GM19452 (cell line): ENCODE measurements at regions not wholly inside any gene's neighbourhood (a gene's known extent, or its start where the extent isn't known, plus 50 kb on each side); places are given as distances from the start of the nearest gene placed in this dataset.
"Not testable (repeated sequence)": the region's sequence is repeated elsewhere in the genome, so short reads cannot be mapped to it uniquely, and the experiment has no call there.

Experiments
- ATAC-seq: cut with Tn5 transposase; IDR thresholded peaks from one replicate; pipeline ENCODE4 v1.9.1; 2021; ENCODE audit not compliant: unreplicated experiment

DNA sequence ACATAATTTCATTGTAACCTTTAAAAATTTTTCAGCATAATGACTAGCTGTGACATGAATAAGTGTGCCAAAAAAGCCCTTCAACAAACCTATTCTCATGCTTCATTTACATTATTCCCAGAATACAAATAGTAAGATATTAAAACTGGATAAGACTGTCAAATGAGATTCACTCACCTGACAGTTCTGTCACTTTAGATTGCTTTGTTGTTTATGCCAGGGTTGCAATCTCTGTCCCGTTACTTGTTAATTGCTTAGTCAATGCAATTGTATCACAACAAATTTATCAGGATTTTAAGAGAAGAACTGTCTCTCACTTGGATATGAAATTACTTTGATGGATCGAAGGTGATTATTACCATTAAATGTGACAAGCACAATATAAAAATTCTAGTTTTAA lies 616.0 kb upstream of the IGFBP7 start:
- ATAC-seq: no peak

DNA sequence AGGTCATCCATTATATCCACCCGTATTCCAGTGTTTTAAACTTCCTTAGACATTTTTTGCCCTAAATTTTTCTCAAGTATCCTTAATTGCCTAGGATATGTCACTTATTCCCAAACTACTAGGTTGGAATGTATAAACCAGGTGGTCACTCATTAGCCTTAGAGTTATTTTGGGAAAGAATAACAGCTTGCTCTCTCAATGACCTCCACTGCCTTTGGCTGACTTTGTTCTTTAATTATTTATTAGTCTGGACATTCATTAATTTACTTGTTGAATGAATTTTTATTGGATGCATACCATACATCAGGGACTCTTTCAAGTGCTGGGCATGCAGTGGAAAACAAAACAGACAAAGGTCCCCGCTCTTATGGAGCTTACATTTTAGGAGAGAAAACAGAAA lies 609.3 kb upstream of the IGFBP7 start:
- no peak for ATAC-seq

- ATAC-seq: not testable (repeated sequence)
These were observed 604.1 kb upstream of the IGFBP7 start for GRCh38 chr4:57714313-57714712.

DNA sequence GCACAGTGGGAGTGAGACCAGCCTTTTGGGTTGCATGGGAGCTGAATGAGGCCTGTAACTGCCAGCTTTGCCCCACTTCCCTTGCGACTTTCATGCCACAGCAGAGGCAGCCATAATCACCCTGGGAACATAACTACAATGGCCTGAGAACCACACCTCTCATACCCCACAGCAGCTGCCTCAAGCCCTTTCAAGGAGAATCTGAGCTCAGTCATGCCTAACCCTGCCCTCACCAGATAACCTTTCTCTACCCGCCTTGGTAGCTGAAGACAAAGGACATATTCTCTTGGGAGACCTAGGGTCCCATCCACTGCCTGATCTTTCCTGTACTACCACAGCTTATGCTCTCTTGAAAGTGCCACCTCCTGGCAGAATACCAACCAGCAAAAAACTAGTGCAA lies 599.9 kb upstream of the IGFBP7 start:
- ATAC-seq: no peak

DNA sequence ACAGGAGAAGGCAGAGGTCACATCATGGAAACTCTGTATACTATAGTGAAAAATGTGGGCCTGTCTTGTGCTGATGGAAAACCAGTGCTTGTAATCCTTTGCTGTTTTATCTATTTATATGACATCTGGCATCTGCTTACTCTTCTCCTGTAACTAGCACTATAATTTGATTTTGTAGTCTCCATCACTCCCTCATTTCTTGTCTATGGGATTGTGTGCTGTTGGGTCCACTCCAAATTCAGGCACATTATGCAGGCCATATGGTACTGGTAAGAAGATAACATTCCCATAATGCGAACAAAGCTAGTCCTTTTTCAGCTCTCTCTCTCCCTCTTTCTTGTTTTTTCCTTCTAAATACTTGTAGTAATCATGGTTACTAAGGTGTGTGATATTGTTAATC lies 581.2 kb upstream of the IGFBP7 start:
- no peak for ATAC-seq

DNA sequence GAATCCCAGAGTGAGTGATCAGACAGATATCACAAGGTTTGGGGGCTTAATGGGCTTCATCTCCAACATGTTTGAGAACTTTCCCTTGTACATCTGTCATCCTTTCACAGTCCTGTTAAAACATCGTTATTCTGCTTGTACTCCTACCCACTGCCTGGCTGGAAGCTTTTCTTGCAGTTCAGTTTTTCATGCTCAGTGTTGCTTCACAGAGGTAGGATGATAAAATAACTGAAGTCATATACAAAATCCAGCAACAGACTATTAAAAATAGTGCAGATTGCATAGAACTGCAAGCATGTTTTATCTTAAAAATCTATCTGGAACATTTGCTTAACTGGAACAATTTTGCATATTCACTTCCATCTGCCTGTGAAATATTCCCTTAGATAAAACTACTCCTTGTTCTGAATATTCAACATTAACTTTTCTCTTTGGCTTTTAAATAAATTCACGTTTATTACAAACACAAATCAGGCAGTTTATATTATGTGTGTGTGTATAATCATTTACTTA lies 579.6 kb upstream of the IGFBP7 start:
- no peak for ATAC-seq

GRCh38 chr4:57682275-57682674 lies 572.1 kb upstream of the IGFBP7 start:
- no peak for ATAC-seq

- no peak for ATAC-seq
These were observed 569.8 kb upstream of the IGFBP7 start for GRCh38 chr4:57679969-57680368.

- ATAC-seq: no peak
These were observed 566.2 kb upstream of the IGFBP7 start for GRCh38 chr4:57676394-57676793.

GRCh38 chr4:57672846-57673433 lies 562.8 kb upstream of the IGFBP7 start:
- no peak for ATAC-seq

DNA sequence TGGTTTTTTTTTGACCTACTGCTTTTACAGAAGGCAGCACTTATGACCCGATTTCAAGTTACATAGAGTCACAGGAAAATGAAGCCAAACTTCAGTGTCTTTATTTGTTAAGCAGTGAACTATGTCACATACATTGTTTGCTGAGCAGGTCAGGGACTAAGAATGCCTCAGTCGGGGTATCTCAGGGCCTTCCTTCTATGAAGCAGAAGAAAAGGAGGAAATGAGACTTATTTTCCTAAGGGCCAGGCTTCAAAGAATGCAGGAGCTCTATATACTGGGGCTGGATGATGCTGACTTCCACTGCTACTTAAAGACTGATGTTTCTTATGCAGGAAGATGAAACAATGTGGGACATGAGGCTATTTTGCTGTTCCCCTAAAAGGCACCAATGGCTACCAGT lies 558.4 kb upstream of the IGFBP7 start:
- ATAC-seq: no peak

- no peak for ATAC-seq
These were observed 555.6 kb upstream of the IGFBP7 start for GRCh38 chr4:57665806-57666205.

- ATAC-seq: no peak
These were observed 551.4 kb upstream of the IGFBP7 start for GRCh38 chr4:57661517-57662090.

DNA sequence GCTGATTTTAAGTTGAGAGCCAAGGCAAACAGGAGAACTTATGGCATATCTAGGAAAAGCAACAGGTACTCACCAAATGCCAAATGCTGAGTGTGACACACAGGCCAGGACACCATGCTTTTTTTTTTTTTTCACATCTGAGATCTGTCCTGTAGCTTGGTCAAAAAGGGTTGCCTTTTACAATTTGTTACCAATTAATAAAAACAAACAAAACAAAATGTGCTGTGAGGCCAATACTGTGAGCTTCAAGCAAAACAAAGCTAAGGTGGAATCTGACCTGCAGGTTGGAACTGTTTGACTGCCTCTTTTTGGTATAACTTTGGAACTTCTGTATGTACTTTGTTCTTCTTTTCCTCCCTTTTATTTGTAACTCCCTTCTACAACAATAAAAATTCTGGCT lies 548.5 kb upstream of the IGFBP7 start:
- ATAC-seq: no peak

DNA sequence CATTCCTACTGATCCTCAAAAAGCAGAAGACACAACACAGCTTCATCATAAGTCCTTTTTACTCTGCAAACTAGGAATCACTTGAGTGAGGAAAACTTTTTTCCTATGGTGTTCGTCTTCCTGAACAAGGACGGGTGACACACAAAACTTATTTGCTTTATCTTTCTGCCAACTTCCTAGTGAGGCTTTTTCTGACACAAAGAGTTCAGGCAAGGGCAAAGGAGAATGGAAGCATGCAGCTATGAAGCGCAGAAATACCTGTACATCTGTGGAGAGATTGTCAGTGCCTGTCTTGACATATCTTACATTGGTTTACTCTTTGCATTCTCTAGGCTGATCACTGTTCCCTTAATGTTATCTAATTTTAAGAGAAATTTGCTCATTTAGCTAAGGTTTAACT lies 548.0 kb upstream of the IGFBP7 start:
- ATAC-seq: no peak

- no peak for ATAC-seq
These were observed 545.2 kb upstream of the IGFBP7 start for GRCh38 chr4:57655342-57655741.

DNA sequence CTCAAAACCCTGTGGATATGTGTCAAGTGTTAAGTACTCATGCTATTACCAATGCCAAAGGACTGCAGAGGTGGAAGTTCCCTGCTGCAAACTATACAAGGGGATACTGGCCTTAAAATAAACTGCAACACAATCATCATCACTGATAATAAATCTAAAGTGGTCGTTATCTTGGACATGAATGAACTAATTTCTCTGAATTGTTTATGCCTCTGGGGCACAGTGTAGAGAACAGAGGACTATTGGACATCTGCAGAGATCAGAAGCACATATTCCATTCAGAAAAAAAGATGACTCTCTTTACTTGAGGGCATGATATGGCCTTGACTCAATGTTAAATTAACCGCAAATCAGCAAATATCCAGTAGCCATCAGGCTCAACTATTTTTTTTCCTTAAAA lies 542.6 kb upstream of the IGFBP7 start:
- no peak for ATAC-seq

DNA sequence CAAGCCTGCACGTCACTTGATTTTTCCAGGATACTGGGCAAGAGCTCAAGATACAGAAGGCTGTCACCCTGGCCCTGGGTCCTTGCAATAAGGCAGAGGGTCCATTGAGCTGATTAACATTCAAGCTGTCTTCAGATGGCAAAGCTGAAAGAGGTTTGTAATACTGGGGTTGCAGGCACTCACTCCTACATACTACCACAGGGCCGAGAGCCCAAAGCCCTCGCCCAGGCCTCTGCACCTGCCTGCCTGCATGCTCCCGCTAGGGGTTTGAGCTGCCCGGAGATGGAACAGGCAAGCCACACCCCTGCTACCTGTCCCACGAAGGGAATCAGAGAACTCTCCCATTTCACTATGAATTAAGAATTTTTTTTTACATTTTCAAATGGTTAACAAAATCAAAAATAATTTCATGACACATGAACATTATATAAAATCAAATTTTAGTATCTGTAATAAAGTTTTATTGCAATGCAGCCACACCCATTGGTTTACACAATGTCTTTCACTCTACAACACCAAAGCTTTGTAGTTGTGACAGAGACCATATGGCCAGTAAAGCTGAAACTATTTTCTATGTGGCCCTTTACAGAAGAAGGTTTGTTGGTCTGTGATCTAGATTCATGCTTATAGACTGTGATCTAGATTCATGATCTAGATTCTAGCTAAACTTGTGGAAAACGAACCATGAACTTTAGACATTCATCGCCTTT lies 530.4 kb upstream of the IGFBP7 start:
- no peak for ATAC-seq

DNA sequence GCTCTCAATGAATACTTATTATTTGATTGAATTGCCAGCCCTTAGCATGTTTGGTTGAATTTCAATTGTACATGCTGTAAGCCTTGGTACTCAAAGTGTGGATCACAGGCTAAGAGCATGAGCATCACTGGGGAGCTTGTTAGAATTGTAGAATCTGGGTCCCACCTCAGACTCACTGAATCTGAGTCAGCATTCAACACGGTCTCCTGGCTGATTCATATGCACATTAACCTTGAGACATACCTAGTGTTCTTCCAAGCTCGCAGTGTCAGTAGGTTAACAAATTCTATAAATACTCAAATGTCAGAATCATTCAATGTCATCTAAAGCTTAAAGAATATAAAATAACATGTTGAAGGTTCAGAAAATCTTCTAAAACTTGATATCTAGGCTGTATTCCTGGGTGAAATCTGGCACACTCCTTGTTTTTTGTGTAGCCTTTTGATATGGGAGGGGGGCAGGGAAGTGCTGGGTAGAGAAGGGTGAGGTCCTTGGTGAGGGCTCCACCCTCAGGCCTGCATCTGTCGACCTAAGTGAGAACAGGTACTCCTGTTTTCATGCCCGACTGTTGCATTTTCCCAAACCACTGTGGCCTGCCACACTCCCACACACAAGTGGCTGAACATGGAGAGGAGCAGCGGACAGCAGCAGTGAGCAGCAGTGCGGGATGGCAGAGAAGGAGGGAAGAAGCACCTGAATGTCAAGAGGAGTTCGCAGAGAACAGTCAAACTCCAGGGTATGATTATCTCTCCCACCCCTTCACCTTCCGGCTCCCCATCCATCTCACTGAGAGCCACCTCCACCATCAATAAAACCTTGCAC lies 529.6 kb upstream of the IGFBP7 start:
- ATAC-seq: no peak

DNA sequence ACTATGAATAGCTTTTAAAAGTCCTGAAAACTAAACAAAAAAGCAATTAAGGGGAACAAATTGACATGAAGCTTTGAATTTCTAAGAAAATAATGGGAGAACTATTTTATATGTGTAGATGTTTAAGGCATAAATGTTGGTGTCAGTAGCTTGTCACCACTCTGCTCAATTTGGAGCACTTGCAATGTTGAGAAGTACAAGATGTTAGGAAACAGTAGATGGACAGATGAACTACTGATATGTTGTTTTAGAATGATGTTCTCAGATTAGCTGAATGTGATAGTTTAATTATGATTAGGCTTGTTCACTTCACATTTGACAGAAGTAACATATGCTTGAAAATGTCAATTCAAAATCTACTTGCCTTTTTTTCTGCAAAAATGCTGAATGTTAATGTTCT lies 525.7 kb upstream of the IGFBP7 start:
- no peak for ATAC-seq

DNA sequence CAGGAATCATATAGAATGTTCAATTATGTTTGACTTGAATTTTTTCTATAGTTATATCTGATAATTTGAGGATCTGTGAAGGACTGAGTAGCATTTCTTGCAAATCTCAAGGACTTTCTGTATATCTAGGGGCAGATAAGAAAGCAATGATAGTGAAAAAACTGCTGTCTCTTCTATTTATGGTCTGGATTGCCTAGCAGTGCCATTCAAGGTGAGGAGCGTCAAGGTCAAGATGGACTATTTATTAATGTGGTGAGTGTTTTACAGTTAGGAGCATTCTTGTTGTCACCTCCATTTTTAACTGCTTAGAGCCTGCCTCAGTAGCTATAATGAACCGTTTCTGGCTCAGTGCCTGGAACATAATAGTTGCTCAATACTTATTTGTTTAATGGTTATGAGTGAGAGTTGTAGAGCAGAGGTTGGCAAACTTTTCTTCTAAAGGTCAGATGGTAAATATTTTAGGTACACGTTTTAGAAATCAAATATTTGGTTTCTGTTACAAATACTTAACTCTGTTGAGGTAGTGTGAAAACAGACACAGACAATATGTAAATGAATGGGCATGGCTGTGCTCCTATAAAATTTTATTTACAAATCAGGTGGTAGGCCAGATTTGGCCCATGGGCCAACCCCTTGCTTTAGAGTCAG lies 523.2 kb upstream of the IGFBP7 start:
- ATAC-seq: no peak
